IPS-15b (cell line): ENCODE measurements at regions not wholly inside any gene's neighbourhood (a gene's known extent, or its start where the extent isn't known, plus 50 kb on each side); places are given as distances from the start of the nearest gene placed in this dataset.
"Not testable (repeated sequence)": the region's sequence is repeated elsewhere in the genome, so short reads cannot be mapped to it uniquely, and the experiment has no call there.

Source experiments
- H3K27me3 ChIP-seq: one replicate; pipeline ENCODE4 v1.6.1; 2013; ENCODE audit warnings: low read length; ENCODE audit not compliant: control insufficient read depth, insufficient read depth
- H3K36me3 ChIP-seq: one replicate; pipeline ENCODE4 v1.6.1; 2013; ENCODE audit warnings: low read length; ENCODE audit not compliant: control insufficient read depth, insufficient read depth
- H3K4me1 ChIP-seq: one replicate; pipeline ENCODE4 v1.6.1; 2013; ENCODE audit warnings: mild to moderate bottlenecking, low read length; ENCODE audit not compliant: control insufficient read depth, insufficient read depth
- H3K4me3 ChIP-seq: one replicate; pipeline ENCODE4 v1.5.1; 2013; ENCODE audit warnings: low read depth, low read length
- H3K9ac ChIP-seq: one replicate; pipeline ENCODE4 v1.6.1; 2013; ENCODE audit warnings: low read depth, mild to moderate bottlenecking, low read length
- H3K9me3 ChIP-seq: one replicate; pipeline ENCODE4 v1.6.1; 2013; ENCODE audit warnings: mild to moderate bottlenecking, low read length; ENCODE audit not compliant: control insufficient read depth, insufficient read depth

DNA sequence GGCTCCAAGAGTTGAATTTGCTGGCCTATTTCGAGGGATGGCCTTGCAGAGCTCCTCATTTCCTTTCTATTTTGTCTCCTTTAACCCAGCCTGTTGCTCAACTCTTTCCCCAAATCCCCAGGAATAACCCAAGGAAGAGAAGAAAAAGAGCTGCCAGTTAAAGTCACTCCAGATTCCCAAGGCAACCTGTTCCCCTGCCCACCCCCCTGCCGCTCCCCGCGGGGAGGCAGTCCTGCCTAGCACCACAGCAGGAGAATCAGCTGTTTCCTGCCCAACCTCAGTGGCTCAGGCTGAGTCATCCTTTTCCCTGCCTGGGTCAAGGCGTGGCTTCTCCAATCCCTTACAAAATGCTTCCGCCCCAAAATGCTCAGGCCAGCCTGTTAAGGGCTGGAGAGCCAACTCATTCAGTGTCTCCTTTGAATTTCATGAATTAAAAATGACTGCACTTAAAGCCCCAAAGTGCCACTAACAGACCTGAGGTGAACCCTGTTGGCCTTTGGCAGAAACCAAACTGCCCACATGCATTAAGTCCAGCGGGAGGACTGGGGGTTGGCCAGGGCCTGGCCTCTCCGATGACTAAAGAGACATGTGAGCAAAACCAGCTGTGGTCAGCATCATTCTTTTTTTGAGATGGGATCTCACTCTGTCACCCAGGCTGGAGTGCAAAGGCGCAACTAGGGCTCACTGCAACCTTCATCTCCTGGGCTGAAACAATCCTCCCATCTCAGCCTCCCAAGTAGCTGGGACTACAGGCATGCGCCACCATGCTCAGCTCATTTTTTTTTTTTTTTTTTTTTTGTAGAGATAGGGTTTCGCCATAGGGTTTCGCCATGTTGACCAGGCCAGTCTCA, 83.2 kb upstream of the KIF5B start:
- H3K36me3 ChIP-seq: no peaks in the 10 kb centered on the region
- H3K4me3 ChIP-seq: peak overlapping the region; percentile 26
- no peaks in the 10 kb centered on the region for H3K27me3 ChIP-seq
- H3K4me1 ChIP-seq: peaks cover 14% of the 10 kb centered on the region
- H3K9ac ChIP-seq: no peak overlapping the region
- H3K9me3 ChIP-seq: no peaks in the 10 kb centered on the region

DNA sequence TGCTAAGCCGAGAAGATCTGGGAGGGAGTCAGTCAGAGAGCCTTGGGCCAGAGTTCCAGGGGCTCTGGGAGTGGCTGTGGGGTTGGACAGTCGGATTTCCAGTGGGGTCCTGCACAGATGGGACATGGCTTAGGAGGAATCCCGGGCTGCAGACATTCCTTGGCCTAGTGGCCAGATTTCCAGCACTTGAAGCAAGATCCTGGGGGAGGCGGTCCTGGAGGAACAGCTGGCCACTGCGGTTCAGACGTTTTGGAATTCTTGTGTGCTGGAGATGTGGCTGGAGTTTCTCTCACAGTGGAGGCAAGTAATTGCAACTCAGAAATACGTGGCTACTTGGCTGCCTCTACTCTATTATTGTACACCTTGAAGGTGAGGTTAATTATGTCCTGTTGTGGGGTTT, 80.7 kb upstream of the KIF5B start:
- H3K9ac ChIP-seq, H3K27me3 ChIP-seq, H3K9me3 ChIP-seq, H3K36me3 ChIP-seq, H3K4me3 ChIP-seq: not testable (repeated sequence)
- H3K4me1 ChIP-seq: peaks cover 14% of the 10 kb centered on the region

DNA sequence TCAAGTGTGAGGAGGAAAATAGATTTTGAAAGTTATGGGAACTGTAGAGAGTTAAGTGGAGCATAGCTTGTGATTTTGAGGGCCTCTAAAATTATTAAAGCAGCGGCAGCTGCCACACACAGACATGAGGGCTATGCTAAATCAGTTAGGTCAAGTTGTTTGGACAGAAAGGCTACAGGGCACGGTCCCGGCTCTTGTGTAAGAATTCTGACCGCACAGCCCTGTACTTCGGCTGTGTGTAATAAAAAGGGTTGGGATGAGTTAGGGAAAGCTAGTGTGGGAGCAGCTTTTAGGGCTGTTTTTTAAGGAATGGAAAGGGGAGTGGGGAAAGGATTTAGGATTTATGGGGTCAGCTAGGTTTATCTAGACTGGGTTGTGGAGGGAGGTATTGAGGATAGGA, 79.6 kb upstream of the KIF5B start:
- not testable (repeated sequence) for H3K36me3 ChIP-seq, H3K9ac ChIP-seq, H3K9me3 ChIP-seq, H3K27me3 ChIP-seq, H3K4me3 ChIP-seq
- peaks cover 14% of the 10 kb centered on the region for H3K4me1 ChIP-seq

DNA sequence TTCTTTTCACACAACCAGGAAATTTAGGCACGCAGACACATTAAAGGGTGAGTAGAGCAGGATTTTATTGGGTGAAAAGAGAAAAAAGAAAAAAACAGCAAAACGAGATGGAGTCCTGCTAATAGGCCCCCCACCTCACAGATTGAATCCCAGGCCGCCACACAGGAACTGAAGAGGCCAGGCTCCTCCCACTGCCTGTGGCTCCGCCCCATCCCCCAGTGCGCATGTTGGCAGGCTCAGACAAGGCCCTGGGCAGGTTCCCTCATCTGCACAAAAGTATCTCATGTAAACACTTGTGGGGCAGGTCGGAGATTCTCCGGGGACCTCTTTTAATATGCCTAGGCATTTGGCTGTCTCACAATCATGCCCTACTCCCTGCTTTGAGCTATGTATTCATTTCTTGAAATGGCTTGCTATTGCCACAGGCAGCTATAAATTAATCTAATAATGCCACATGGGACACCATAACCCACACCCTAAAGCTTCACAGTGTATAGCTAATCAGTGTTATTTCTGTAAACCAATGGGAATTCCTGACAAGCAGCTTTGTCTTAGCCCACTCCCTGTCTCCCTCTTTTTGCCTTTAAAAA, 76.2 kb upstream of the KIF5B start:
- no peaks in the 10 kb centered on the region for H3K4me1 ChIP-seq
- H3K4me3 ChIP-seq: no peak overlapping the region
- no peaks in the 10 kb centered on the region for H3K27me3 ChIP-seq
- H3K36me3 ChIP-seq: no peaks in the 10 kb centered on the region
- no peak overlapping the region for H3K9ac ChIP-seq
- no peaks in the 10 kb centered on the region for H3K9me3 ChIP-seq

DNA sequence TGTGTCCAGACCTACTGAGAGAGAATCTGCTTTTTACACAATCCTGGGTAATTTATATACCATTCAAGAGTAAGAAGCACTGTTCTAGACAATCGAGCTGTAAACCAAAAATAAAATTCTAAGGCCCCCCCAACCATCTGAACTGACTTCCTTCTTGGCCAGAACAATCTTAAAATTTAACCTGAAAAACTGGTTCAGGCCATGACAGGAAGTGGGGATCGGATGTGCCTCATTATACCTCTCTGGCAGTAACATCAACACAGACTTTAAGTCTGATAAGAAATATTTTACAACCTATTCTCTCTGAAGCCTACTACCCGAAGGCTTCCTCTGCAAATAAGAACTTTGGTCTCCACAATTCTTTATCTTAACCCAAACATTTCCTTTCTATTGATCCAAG, 75.2 kb upstream of the KIF5B start:
- Histone ChIP-seq H3K4me3 (no peak overlapping the region), H3K9ac (no peak overlapping the region), H3K36me3 (no peaks in the 10 kb centered on the region), H3K27me3 (no peaks in the 10 kb centered on the region), H3K4me1 (no peaks in the 10 kb centered on the region), H3K9me3 (no peaks in the 10 kb centered on the region)

DNA sequence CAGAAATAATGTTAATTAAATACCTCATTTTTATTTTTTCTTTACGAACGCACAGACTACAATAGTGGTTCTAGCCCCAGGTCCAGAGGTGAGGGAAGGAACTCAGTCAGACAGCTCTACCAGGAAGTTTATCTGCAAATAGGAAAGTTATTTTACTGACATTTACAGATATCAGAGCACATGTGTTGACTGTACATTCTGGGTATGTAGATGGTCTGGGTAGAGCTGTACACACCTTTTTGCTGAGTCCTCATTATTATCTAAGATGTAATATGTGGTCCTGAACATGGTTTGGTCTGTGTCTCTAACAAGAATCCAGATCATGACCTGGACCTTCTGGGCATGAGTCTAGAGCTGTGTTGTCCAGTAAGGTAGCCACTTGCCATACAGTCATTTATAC, 74.6 kb upstream of the KIF5B start:
- H3K4me3 ChIP-seq: no peak overlapping the region
- no peak overlapping the region for H3K9ac ChIP-seq
- H3K36me3 ChIP-seq: no peaks in the 10 kb centered on the region
- no peaks in the 10 kb centered on the region for H3K4me1 ChIP-seq
- no peaks in the 10 kb centered on the region for H3K9me3 ChIP-seq
- no peaks in the 10 kb centered on the region for H3K27me3 ChIP-seq

DNA sequence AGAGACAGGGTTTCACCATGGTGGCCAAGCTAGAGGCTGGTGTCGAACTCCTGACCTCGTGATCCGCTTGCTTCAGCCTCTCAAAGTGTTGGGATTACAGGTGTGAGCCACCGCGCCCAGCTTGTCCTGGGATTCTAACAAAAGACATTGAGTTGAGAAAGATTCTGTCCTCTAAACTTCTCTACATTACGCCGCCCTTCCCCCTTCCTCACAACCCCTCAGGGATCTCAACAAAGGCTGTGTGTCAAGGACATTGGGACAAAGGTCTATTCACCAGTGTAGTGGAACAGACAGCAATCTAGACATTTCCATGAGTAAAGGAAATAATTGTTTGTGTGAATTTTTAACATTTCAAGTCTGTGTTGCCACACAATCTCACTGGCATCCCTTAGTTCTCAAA, 68.8 kb upstream of the KIF5B start:
- Histone ChIP-seq H3K4me1 (no peaks in the 10 kb centered on the region), H3K9me3 (no peaks in the 10 kb centered on the region), H3K27me3 (no peaks in the 10 kb centered on the region), H3K4me3 (no peak overlapping the region), H3K9ac (no peak overlapping the region), H3K36me3 (no peaks in the 10 kb centered on the region)

DNA sequence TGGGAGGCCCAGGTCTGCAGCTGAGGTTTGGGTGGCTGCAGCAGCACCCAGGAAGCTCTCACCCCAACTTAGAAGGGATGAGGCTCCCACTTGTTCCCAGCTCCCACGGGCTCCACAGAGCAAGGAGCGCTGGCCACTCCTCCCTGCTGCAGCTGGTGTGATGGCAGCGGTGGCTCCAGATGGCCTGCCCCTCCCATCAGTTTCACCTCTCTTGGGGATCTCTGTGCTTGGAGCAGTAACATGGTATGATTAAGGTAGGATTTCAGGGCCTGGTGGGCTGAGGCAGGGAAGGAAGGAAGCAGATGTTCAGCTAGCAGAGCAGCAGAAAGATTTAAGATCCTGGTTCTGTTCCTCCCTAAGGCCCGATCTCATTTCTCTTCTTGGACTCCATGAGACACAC, 66.8 kb upstream of the KIF5B start:
- no peaks in the 10 kb centered on the region for H3K27me3 ChIP-seq
- H3K36me3 ChIP-seq: no peaks in the 10 kb centered on the region
- no peaks in the 10 kb centered on the region for H3K4me1 ChIP-seq
- H3K4me3 ChIP-seq: no peak overlapping the region
- H3K9me3 ChIP-seq: no peaks in the 10 kb centered on the region
- H3K9ac ChIP-seq: no peak overlapping the region

DNA sequence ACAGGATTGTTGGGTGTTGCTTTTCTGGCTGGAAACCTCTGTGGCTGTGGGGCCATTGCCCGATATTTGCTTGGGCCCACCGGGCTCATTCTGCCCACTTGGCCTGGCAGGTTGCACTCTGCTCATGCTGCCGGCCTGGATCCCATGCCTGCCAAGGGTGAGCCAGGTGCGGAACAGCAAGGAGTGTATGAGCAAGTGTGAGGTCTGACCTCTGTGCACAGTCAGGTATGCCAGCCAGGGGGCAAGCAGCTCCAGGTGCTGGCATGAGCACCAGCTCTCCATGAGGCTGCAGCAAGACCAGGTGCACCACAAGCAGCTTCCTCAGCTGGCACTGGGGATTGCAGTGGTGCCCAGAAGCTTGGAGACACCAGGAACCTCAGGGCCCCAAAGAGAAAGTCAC, 65.4 kb upstream of the KIF5B start:
- no peaks in the 10 kb centered on the region for H3K27me3 ChIP-seq
- no peak overlapping the region for H3K9ac ChIP-seq
- H3K4me1 ChIP-seq: no peaks in the 10 kb centered on the region

DNA sequence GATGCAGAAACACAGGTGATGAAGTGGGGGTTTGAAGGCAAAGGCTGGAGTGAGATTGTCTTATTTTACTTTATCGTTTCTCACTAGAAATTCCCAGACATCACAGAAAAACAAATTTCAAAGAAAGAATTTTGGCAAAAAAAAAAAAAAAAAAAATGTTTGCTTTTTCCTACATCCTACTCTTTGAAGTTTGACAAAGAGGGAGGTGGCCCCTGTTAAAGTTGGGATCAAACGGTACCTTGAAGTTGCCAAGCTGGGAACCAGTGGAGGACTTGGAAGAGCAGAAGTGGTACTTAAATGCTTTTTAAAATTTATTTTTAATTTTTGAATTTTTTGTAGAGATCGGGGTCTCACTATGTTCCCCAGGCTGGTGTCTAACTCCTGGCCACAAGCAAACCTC, 63.9 kb upstream of the KIF5B start:
- Histone ChIP-seq H3K36me3 (no peaks in the 10 kb centered on the region), H3K4me3 (no peak overlapping the region), H3K9ac (no peak overlapping the region), H3K27me3 (no peaks in the 10 kb centered on the region), H3K4me1 (no peaks in the 10 kb centered on the region), H3K9me3 (no peaks in the 10 kb centered on the region)

More for the DNA sequence above, 65.4 kb upstream of the KIF5B start:
- H3K4me3 ChIP-seq: no peak overlapping the region
- H3K9me3 ChIP-seq: no peaks in the 10 kb centered on the region
- no peaks in the 10 kb centered on the region for H3K36me3 ChIP-seq

DNA sequence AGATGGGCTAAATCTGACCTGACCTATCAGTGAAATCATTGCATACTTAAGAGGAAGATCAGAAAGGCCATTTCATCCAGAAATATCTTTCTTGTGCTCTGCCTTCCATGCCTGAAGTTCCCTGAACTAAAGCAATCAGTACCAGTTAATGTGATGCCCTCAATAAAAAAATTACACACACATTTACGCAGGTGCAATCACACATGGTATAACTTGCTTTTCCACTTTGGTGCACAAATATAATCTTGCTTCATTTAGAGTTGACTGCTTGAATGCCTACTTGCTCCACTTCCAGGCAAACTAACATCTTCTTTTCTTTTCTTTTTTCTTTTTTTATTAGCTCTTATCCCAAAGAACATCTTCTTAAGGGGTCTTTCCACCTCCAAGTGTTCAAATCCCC, 58.3 kb upstream of the KIF5B start:
- no peaks in the 10 kb centered on the region for H3K9me3 ChIP-seq
- no peaks in the 10 kb centered on the region for H3K27me3 ChIP-seq
- H3K9ac ChIP-seq: no peak overlapping the region
- H3K4me1 ChIP-seq: no peaks in the 10 kb centered on the region
- H3K4me3 ChIP-seq: no peak overlapping the region
- H3K36me3 ChIP-seq: no peaks in the 10 kb centered on the region

DNA sequence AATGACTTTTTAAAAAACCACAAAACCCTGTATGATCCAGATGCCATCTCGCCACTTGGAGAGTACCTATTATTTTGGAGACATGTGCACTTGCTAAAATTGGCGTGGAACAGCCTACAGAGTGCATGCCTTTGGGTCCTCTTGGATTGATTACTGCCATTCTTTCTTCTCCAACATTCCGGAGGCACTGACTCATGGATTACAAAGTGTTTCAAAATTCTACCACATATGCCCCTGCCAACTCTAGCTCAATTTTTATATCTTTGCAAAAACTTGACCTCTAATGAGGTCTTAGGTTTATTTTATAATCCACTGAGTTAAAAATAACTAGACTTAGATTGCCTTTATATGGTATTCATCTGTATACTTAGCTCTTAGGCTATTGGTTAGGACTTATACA, 55.8 kb upstream of the KIF5B start:
- Histone ChIP-seq H3K36me3 (no peaks in the 10 kb centered on the region), H3K27me3 (no peaks in the 10 kb centered on the region), H3K9me3 (no peaks in the 10 kb centered on the region), H3K4me3 (no peak overlapping the region), H3K9ac (no peak overlapping the region), H3K4me1 (no peaks in the 10 kb centered on the region)
